Erythroblast (primary cell): ENCODE measurements at regions not wholly inside any gene's neighbourhood (a gene's known extent, or its start where the extent isn't known, plus 50 kb on each side); places are given as distances from the start of the nearest gene placed in this dataset.

ENCODE experiments used
- GATA1 ChIP-seq: IDR thresholded peaks from 2 replicates; pipeline ENCODE4 v1.6.1; 2011; ENCODE audit warnings: low read depth, mild to moderate bottlenecking, control low read depth, low read length, moderate library complexity
- POLR2A ChIP-seq: IDR thresholded peaks from 2 replicates; pipeline ENCODE4 v1.6.1; 2011; ENCODE audit warnings: mild to moderate bottlenecking, low read length

DNA sequence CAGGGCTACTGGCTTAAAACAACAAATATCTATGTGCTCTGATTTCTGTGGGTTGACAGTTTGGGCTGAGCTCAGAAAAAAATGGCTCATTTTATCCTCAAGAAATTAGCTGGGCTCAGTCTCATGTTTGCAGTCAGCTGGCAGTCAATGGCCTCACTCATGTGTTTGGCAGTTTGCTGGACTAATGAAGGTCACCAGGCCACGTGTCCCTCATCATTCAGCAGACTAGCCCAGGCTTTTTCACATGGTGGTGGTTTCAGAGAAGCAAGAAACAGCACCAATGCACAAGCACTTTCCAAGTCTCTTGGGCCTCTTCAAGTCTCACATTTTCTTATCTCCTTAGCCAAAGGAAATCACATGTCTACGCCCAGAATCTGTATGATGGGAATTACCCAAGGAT, 478.3 kb upstream of the PPP2R3A start:
- no peak for TF ChIP-seq POLR2A
- TF ChIP-seq GATA1: no peak
